Epithelial cell of prostate (primary cell): ENCODE measurements at regions not wholly inside any gene's neighbourhood (a gene's known extent, or its start where the extent isn't known, plus 50 kb on each side); places are given as distances from the start of the nearest gene placed in this dataset.
A peak's percentile ranks its signal among the peaks of the same experiment; 100 is the strongest.

Experiments
- DNase-seq: peaks from one replicate; pipeline ENCODE4 v3.0.0-alpha.2; 2011; ENCODE audit warnings: low read depth, low spot score
- H3K27ac ChIP-seq: fragments of 450-650 bp; 2 replicates; pipeline ENCODE4 v1.5.1; 2017; ENCODE audit warnings: mild to moderate bottlenecking

DNA sequence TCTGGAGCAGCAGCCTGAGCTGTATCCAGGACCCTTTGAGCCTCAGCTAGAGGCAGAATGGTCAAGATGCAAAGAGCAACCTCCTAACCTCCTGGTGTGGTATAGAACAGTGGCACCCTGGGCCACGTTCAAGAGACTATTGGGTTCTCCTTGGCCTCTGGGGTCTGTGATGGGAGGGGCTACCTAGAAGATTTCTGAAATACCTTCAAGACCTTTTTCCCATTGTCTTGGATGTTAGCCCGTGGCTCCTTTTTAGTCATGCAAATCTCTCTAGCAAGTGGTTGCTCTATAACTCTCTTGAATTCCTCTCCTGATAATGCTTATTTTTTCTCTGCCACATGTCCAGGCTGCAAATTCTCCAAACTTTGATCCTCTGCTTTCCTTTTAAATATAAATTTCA, 106.3 kb upstream of the SULT1C3 start:
- DNase-seq = no peak
- no peak overlapping the region for H3K27ac ChIP-seq

DNA sequence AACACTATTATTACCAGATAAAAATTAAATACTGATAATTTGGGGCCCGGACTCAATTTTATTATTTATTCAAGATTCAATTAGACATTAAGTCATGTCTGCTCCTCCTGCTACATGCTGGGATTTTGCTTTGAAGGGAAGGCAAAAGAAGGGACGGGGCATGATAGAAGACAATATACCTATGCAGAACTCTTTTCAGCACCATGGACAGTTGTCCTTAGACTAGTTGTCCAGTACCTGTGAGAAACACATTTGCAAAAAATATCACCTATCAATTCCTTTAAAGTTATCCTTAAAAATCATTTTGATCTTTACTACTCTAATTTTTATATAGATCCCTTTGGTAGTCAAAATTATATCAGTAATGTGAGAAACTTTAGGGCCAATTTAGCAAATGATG, 100.2 kb upstream of the SULT1C3 start:
- no peak for DNase-seq
- no peak overlapping the region for H3K27ac ChIP-seq

DNA sequence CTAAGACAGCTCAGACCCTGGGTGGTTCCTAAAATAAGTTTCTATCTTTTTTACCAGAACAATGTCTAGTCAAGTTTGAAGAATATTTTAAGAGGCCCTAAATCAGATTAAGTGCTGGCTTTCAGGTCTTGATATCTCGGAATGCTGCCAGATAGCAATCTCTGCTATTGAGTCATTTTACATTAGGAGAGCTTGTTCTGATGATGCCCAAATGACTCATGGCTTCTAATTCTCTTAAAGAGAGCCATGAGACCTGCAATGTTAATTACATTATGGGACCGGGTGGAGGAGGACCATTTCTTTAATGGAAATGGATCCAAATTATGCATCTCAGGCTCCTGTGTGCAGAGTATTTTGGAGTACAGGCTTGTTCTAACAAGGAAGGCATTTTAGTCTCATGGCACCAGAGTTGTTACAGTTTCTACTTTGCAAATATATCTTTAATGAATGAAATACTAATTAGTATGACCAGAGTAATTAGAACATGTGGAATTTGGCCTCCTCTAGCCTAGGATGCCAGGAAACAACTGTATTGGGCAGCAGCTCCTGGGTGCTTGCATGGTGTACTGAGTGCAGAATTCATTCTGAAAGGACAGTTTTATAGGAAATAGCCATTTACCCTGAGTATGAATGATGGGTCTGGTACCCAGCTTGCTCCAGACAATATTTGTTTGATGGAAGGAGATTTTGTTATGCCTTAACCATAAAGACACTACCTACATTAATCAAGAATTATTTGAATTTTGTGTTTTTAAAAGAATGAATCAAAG, 94.0 kb upstream of the SULT1C3 start:
- no peak overlapping the region for H3K27ac ChIP-seq
- DNase-seq = peak; percentile 52

DNA sequence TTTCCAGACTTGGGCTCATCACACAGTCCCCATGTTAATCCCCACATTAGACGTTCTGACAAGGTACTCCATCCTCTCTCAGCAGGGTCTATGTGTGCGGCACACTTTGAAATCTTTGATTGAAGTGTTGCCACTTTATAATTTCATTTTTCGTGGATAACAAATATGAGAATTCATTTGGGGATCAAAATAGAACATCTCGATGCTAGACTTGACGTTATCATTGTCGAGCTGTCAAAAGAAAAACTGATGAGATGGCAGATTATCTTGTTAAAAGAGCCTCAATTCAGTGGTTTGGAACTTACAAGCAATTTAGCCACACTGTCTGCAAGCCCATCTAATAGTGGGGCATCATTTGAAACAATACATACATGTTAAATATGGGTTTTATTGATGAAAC, 91.2 kb upstream of the SULT1C3 start:
- H3K27ac ChIP-seq = no peak overlapping the region
- no peak for DNase-seq

GRCh38 chr2:108154366-108155061, 85.3 kb upstream of the SULT1C3 start:
- DNase-seq = no peak
- no peak overlapping the region for H3K27ac ChIP-seq

DNA sequence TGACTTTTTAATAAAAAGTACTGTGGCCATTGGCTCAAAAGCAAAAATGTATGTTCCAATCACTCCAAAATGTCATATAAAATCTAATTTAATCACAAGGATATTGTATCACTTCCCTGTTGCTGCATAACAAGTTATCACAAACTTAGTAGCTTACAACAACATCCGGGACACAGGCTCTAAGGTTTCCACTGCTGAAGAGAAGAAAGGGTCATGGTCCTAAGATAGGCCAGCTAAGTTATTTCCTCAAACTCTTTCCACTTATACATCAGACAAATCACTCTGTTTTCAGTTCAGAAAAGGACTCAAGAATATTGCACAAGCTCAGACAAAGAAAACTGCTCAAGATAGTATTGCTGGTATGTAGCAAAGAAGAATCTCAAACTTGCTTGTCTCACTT, 78.5 kb upstream of the SULT1C3 start:
- no peak overlapping the region for H3K27ac ChIP-seq
- no peak for DNase-seq

GRCh38 chr2:108164318-108164717, 75.5 kb upstream of the SULT1C3 start:
- no peak overlapping the region for H3K27ac ChIP-seq
- DNase-seq = no peak

GRCh38 chr2:108165729-108166128, 74.0 kb upstream of the SULT1C3 start:
- H3K27ac ChIP-seq = no peak overlapping the region
- DNase-seq = no peak

DNA sequence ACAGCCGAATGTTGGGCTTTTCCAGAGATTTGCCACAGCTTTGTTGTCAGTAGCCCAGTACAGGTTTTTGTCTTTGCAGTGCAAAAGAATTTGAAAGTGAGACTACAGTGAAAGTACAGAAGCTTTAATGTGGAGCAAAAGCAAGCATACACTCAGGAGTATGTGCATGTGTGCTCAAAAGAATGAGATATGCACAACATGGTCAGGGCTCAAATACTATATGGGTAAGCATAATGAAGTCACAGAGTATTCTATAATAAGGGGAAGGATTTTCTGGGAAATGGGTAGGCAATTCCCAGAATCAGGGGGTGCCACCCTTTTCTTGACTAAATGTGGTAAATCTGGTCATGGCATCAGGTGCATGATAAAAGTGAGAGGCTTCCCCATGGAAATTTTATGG, 72.1 kb upstream of the SULT1C3 start:
- DNase-seq = no peak
- no peak overlapping the region for H3K27ac ChIP-seq

- no peak for DNase-seq
- no peak overlapping the region for H3K27ac ChIP-seq
Observed at GRCh38 chr2:108169982-108170625, 69.7 kb upstream of the SULT1C3 start.

DNA sequence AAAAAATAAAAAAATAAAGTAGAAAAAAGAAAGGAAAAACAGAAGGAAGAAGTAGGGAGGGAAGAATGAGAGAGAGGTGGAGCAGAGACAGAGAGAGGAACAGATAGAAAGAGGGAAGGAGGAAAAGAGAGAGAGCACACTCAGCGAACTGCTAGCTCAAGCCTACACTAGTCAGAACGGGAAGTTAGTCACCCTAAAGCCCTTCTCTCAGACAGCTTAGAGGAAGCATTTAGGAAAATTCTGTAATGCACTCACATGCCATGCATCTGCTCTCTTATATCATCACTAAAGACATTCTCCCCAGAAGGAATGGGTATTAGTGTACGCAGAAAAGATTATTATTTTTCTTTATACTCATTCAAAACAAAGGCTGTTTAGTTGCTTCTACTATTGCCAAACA, 68.1 kb upstream of the SULT1C3 start:
- no peak for DNase-seq
- no peak overlapping the region for H3K27ac ChIP-seq

GRCh38 chr2:108182489-108182888, 57.3 kb upstream of the SULT1C3 start:
- H3K27ac ChIP-seq = no peak overlapping the region
- no peak for DNase-seq

GRCh38 chr2:108184419-108184818, 55.3 kb upstream of the SULT1C3 start:
- no peak overlapping the region for H3K27ac ChIP-seq
- DNase-seq = no peak

GRCh38 chr2:108189316-108189715, 50.5 kb upstream of the SULT1C3 start:
- H3K27ac ChIP-seq = no peak overlapping the region
- no peak for DNase-seq
